ENCODE measurements at regions not wholly inside any gene's neighbourhood (a gene's known extent, or its start where the extent isn't known, plus 50 kb on each side); places are given as distances from the start of the nearest gene placed in this dataset.
"Not testable (repeated sequence)": the region's sequence is repeated elsewhere in the genome, so short reads cannot be mapped to it uniquely, and the experiment has no call there.

- Histone ChIP-seq H3K36me3 (ENCODE audit: control insufficient read depth, insufficient read depth, low read length) (no peaks in the 10 kb centered on the region), H3K4me3 (ENCODE audit: low read depth, low read length) (no peak overlapping the region), H3K27me3 (ENCODE audit: control insufficient read depth, insufficient read depth, low read length) (no peaks in the 10 kb centered on the region)
- ChIA-PET POLR2A (no interaction called here), CTCF (no interaction called here)
- no peak for DNase-seq (ENCODE audit: low read depth)
- TF ChIP-seq CTCF (IDR thresholded peaks at IDR 0.05; ENCODE audit: insufficient read depth, low read depth, low read length), result no peak
Measured at GRCh38 chr22:47355388-47355725, 592.9 kb downstream of the TBC1D22A start.

GRCh38 chr22:47354668-47355387 is 592.4 kb downstream of the TBC1D22A start:
- no peak for DNase-seq (ENCODE audit: low read depth)
- TF ChIP-seq CTCF (IDR thresholded peaks at IDR 0.05; ENCODE audit: insufficient read depth, low read depth, low read length), result no peak
- Histone ChIP-seq H3K27me3 (ENCODE audit: control insufficient read depth, insufficient read depth, low read length) (no peaks in the 10 kb centered on the region), H3K4me3 (ENCODE audit: low read depth, low read length) (no peak overlapping the region), H3K36me3 (ENCODE audit: control insufficient read depth, insufficient read depth, low read length) (no peaks in the 10 kb centered on the region)
- ChIA-PET POLR2A (no interaction called here), CTCF (no interaction called here)

- Histone ChIP-seq H3K27me3 (ENCODE audit: control insufficient read depth, insufficient read depth, low read length) (no peaks in the 10 kb centered on the region), H3K36me3 (ENCODE audit: control insufficient read depth, insufficient read depth, low read length) (no peaks in the 10 kb centered on the region), H3K4me3 (ENCODE audit: low read depth, low read length) (no peak overlapping the region)
- ChIA-PET CTCF (no interaction called here), POLR2A (no interaction called here)
- no peak for DNase-seq (ENCODE audit: low read depth)
- TF ChIP-seq CTCF (IDR thresholded peaks at IDR 0.05; ENCODE audit: insufficient read depth, low read depth, low read length), result no peak
Measured at GRCh38 chr22:47352920-47353700, 590.7 kb downstream of the TBC1D22A start.

GRCh38 chr22:47351836-47352579 is 589.6 kb downstream of the TBC1D22A start:
- no peak for TF ChIP-seq CTCF (IDR thresholded peaks at IDR 0.05; ENCODE audit: insufficient read depth, low read depth, low read length)
- Histone ChIP-seq H3K36me3 (ENCODE audit: control insufficient read depth, insufficient read depth, low read length) (no peaks in the 10 kb centered on the region), H3K27me3 (ENCODE audit: control insufficient read depth, insufficient read depth, low read length) (no peaks in the 10 kb centered on the region), H3K4me3 (ENCODE audit: low read depth, low read length) (no peak overlapping the region)
- DNase-seq (ENCODE audit: low read depth), result no peak
- POLR2A ChIA-PET, result no interaction called here
- CTCF ChIA-PET, result no interaction called here

- CTCF ChIA-PET, POLR2A ChIA-PET: not testable (repeated sequence)
Measured at GRCh38 chr22:47346287-47346686, 583.8 kb downstream of the TBC1D22A start.

More at GRCh38 chr22:47346287-47346686, 583.8 kb downstream of the TBC1D22A start:
- H3K27me3 ChIP-seq (ENCODE audit: control insufficient read depth, insufficient read depth, low read length); DNase-seq (ENCODE audit: low read depth); H3K4me3 ChIP-seq (ENCODE audit: low read depth, low read length); H3K36me3 ChIP-seq (ENCODE audit: control insufficient read depth, insufficient read depth, low read length): not testable (repeated sequence)

Data from BJ (cell line).